Medulla oblongata (tissue), 1 donor: ENCODE measurements at regions not wholly inside any gene's neighbourhood (a gene's known extent, or its start where the extent isn't known, plus 50 kb on each side); places are given as distances from the start of the nearest gene placed in this dataset.
"Not testable (repeated sequence)": the region's sequence is repeated elsewhere in the genome, so short reads cannot be mapped to it uniquely, and the experiment has no call there.

Experiments used
- DNase-seq: peaks from one replicate; pipeline ENCODE4 v3.0.0-alpha.2; 2015; ENCODE audit errors: extremely low spot score

- DNase-seq: no peak
These were observed 112.1 kb upstream of the SERPINE2 start for GRCh38 chr2:224151161-224151560.

- not testable (repeated sequence) for DNase-seq
These were observed 109.0 kb upstream of the SERPINE2 start for GRCh38 chr2:224148058-224148457.

- DNase-seq: no peak
These were observed 108.1 kb upstream of the SERPINE2 start for GRCh38 chr2:224147174-224147573.

- DNase-seq: no peak
These were observed 107.5 kb upstream of the SERPINE2 start for GRCh38 chr2:224146356-224147160.

- DNase-seq: no peak
These were observed 106.8 kb upstream of the SERPINE2 start for GRCh38 chr2:224145751-224146355.

GRCh38 chr2:224143526-224143925 lies 104.4 kb upstream of the SERPINE2 start:
- no peak for DNase-seq

GRCh38 chr2:224142397-224143312 lies 103.6 kb upstream of the SERPINE2 start:
- DNase-seq: peak; percentile 19

GRCh38 chr2:224141304-224141703 lies 102.2 kb upstream of the SERPINE2 start:
- no peak for DNase-seq

- no peak for DNase-seq
These were observed 98.1 kb upstream of the SERPINE2 start for GRCh38 chr2:224137208-224137607.

- no peak for DNase-seq
These were observed 97.3 kb upstream of the SERPINE2 start for GRCh38 chr2:224136396-224136795.

GRCh38 chr2:224135881-224136280 lies 96.8 kb upstream of the SERPINE2 start:
- no peak for DNase-seq

- no peak for DNase-seq
These were observed 95.1 kb upstream of the SERPINE2 start for GRCh38 chr2:224134003-224134734.

- DNase-seq: no peak
These were observed 94.3 kb upstream of the SERPINE2 start for GRCh38 chr2:224133387-224133786.

- DNase-seq: no peak
These were observed 88.9 kb upstream of the SERPINE2 start for GRCh38 chr2:224127871-224128501.

- DNase-seq: no peak
These were observed 87.4 kb upstream of the SERPINE2 start for GRCh38 chr2:224126440-224126839.

- no peak for DNase-seq
These were observed 86.9 kb upstream of the SERPINE2 start for GRCh38 chr2:224126003-224126402.

GRCh38 chr2:224122542-224122941 lies 83.5 kb upstream of the SERPINE2 start:
- no peak for DNase-seq

GRCh38 chr2:224121406-224122067 lies 82.5 kb upstream of the SERPINE2 start:
- DNase-seq: no peak

GRCh38 chr2:224120986-224121385 lies 81.9 kb upstream of the SERPINE2 start:
- no peak for DNase-seq

GRCh38 chr2:224119846-224120245 lies 80.8 kb upstream of the SERPINE2 start:
- DNase-seq: not testable (repeated sequence)

- DNase-seq: no peak
These were observed 75.3 kb upstream of the SERPINE2 start for GRCh38 chr2:224114428-224114827.
